KBM-7 (cell line): ENCODE measurements at regions not wholly inside any gene's neighbourhood (a gene's known extent, or its start where the extent isn't known, plus 50 kb on each side); places are given as distances from the start of the nearest gene placed in this dataset.
A peak's percentile ranks its signal among the peaks of the same experiment; 100 is the strongest.

Experiments
- DNase-seq: peaks from one replicate; pipeline ENCODE4 v3.0.0-alpha.2; 2015
- in situ Hi-C: fragments of 300-500 bp; cut with MboI; formaldehyde crosslinking; loops from 2 replicates; pipeline ENCODE4 v1.14.3; 2020; ENCODE audit warnings: low sequenced_read_pairs, low pct_unique_long_range_greater_than_20kb, mixed read lengths

- no peak for DNase-seq
- in situ Hi-C loops, result no loop called here
Observed at GRCh38 chr5:102700120-102700831, 54.8 kb upstream of the PAM start.

DNA sequence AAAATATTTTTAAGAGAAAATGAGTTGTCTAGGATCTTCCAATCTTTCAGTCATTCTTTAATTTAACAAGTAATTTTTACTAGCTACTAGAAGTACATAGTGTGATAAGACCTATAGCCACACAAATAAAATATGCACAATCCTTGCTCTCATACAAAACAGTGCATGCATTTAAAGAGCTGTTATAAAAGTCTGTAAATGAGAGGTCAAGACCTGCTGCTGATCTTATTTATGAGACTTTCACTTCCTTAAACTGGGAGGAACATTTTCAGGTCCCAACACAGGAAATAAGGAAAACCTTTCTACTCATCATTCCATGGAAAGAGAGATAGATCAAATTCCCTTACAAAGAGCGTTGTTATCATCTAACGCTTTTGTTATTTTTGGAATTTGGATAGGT lies 54.2 kb upstream of the PAM start:
- in situ Hi-C loops, result no loop called here
- DNase-seq, result peak; percentile 19

- in situ Hi-C loops, result no loop called here
- peak; percentile 62 for DNase-seq
Observed at GRCh38 chr5:102701748-102702147, 53.4 kb upstream of the PAM start.
